DOHH2 (cell line): ENCODE measurements at regions not wholly inside any gene's neighbourhood (a gene's known extent, or its start where the extent isn't known, plus 50 kb on each side); places are given as distances from the start of the nearest gene placed in this dataset.

Source experiments
- EZH2phosphoT487 ChIP-seq: fragments of 200-600 bp; sonication (generic); IDR thresholded peaks from 2 replicates; pipeline ENCODE4 v1.6.1; 2017; ENCODE audit warnings: borderline replicate concordance, mild to moderate bottlenecking, antibody characterized with exemption, low read length, moderate library complexity, mixed read lengths
- TF ChIP-seq, protein P1 (sequence below): fragments of 200-600 bp; sonication (generic); IDR thresholded peaks from one replicate; pipeline ENCODE4 v1.5.1; 2014; ENCODE audit warnings: antibody characterized with exemption, mild to moderate bottlenecking, low read depth, low read length; ENCODE audit not compliant: poor library complexity, severe bottlenecking

DNA sequence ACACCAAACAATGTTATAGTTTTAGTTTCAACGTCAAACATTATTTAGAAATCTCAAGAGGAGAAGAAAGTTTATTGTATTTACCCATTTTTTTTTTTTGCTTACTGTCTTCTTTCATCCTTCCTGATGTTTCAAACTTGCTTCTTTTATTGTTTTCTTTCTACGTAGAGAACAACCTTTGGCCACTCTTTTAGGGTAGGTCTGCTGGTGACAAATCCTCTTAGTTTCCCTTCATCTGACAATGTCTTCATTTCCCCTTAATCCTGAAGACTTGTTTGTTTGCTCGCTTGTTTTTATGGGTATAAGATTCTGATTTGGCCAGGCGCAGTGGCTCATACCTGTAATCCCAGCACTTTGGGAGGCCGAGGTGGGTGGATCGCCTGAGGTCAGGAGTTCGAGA, 89.1 kb downstream of the RHOU start:
- TF ChIP-seq, protein P1, sequence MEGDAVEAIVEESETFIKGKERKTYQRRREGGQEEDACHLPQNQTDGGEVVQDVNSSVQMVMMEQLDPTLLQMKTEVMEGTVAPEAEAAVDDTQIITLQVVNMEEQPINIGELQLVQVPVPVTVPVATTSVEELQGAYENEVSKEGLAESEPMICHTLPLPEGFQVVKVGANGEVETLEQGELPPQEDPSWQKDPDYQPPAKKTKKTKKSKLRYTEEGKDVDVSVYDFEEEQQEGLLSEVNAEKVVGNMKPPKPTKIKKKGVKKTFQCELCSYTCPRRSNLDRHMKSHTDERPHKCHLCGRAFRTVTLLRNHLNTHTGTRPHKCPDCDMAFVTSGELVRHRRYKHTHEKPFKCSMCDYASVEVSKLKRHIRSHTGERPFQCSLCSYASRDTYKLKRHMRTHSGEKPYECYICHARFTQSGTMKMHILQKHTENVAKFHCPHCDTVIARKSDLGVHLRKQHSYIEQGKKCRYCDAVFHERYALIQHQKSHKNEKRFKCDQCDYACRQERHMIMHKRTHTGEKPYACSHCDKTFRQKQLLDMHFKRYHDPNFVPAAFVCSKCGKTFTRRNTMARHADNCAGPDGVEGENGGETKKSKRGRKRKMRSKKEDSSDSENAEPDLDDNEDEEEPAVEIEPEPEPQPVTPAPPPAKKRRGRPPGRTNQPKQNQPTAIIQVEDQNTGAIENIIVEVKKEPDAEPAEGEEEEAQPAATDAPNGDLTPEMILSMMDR, result no peak
- no peak for TF ChIP-seq EZH2phosphoT487
